ENCODE measurements at regions not wholly inside any gene's neighbourhood (a gene's known extent, or its start where the extent isn't known, plus 50 kb on each side); places are given as distances from the start of the nearest gene placed in this dataset.
A peak's percentile ranks its signal among the peaks of the same experiment; 100 is the strongest.

DNA sequence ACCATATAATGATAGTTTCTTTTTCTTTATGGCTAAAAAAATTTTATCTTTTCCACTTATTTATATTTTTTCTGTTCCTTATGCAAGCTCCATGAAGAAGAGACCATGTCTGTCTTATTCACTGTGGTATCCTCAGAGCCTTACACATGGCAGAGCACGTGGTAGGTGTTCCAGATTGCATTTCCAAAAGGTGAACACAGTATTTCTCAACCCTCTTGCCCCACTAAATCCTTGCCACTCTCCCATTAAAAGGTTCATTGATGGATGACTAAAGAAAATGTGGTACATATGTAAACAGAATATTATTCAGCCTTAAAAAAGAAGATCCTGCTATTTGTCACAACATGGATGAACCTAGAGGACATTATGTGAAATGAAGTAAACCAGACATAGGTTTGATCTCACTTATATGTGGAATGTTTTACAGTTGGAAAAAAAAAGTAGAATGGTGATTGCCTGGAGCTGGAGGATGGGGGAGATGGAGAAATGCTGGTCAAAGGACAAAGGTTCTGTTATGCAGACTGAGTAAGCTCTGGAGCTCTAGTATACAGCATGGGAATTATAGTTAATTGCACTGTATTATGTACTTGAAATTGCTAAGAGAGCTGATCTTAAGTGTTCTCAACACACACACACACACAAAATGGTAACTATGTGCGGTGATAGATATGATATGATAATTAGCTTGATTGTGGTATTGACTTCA is 266.7 kb downstream of the CNTN3 start:
- DNase-seq (ENCODE audit: low spot score) = no peak

DNA sequence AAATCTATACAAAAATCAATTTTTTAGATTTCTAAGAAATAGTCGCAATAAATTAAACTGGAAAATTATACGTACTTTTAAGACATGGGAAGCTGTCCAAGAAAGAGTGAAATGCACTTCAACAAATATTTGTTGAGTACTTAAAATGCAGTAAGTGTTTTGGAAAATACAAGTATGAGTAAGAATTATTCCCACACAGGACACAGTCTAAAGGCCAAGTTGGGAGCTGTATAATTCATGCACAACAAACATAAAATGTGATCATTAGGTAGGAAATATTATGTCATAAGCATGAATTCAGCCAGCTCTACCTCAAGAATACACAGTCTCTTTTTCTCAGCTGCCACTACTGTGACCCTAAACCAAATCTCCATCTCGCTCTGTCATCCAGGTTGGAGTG is 267.6 kb downstream of the CNTN3 start:
- no peak for DNase-seq (ENCODE audit: low spot score)

DNA sequence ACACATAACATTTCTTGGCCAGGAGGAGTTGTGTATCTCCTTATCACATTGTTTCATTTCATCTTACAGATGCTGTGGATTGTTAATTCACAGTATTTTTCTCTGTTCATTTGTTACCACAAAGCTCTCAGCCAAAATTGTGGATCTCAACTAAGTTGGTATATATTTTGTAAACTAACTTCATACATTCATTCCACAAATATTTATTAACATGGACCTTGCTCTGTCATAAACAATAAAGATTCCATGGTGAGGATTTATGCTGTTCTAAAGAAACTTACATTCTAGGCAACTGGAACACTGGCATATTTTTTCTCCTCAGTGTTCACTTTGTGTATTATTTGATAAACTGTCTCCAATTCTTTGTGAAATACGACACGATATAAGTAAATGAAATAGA is 268.8 kb downstream of the CNTN3 start:
- no peak for DNase-seq (ENCODE audit: low spot score)

GRCh38 chr3:74344865-74345440 is 269.5 kb downstream of the CNTN3 start:
- DNase-seq (ENCODE audit: low spot score) = no peak

- DNase-seq (ENCODE audit: low spot score) = no peak
These were observed 271.1 kb downstream of the CNTN3 start for GRCh38 chr3:74343391-74343790.

- no peak for DNase-seq (ENCODE audit: low spot score)
These were observed 275.5 kb downstream of the CNTN3 start for GRCh38 chr3:74338998-74339397.

GRCh38 chr3:74332165-74332564 is 282.3 kb downstream of the CNTN3 start:
- DNase-seq (ENCODE audit: low spot score) = no peak

DNA sequence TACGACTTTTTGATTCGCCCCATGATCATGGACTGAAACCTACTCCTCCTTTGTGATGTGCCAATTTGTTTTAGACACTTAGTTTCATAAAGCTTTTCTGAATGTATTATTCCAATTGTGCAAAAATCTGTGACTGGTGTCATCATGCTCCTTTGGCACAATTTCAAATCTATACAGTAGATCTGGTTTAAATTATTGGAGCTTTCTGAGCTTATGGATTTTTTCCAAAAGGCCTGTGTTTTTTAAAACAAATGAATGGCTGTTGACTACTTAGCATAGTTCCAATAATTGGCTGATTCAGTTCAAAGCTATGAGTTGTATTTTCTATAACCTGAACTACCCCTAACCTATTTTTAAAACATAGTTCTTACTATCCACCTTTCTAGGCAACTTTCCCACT is 282.7 kb downstream of the CNTN3 start:
- DNase-seq (ENCODE audit: low spot score) = no peak

DNA sequence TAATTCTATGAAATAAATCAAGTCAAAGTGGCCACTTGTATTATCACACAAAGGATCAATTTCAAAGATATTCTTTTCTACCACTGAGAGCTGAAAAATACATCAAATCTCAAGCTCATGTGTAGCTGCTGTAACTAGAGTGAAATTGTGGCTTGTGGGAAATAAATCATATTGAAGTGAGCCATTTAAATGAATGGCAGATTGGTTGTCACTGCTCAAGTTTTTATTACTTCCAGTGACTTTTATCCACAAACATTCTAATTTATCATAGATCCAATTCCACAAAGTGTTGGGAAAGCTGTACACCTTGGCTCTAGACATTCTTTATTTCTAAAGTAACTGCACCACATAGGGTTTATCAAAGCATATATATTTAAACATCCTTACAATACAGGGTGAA is 285.4 kb downstream of the CNTN3 start:
- DNase-seq (ENCODE audit: low spot score) = no peak

DNA sequence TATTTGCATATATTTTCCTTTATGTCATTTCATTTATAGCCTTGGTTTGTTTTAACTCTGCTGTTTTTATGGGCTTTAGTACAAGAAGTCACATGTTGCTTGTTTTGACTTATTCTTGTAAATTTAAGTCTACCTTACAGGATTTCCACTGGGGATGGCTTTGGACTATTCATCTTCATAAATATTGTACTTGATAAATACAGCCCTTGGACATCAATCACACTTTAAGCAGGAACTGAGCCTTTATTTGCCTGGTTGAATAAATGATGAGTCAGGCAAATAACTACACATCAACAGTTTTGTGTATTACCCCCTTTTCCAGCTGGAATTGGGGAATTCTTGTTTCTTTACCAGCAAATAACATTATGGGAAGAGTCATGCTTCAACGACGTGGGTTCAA is 286.0 kb downstream of the CNTN3 start:
- no peak for DNase-seq (ENCODE audit: low spot score)

DNA sequence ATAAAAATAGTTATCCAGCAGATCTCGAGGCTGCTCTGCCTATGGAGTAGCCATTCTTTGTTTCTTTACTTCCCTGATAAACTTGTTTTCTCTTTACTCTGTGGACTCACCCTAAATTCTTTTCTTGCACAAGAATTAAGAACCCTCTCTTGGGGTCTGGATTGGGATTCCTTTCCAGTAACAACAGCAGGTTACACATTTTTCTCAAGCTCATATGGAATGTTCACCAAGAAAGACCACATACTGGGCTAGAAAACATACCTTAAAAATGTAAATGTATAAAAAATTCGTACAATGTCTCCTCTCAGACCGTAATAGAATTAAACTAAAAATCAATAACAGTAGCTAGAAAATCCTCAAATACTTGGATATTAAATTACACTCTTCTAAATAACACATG is 299.2 kb downstream of the CNTN3 start:
- DNase-seq (ENCODE audit: low spot score) = no peak

DNA sequence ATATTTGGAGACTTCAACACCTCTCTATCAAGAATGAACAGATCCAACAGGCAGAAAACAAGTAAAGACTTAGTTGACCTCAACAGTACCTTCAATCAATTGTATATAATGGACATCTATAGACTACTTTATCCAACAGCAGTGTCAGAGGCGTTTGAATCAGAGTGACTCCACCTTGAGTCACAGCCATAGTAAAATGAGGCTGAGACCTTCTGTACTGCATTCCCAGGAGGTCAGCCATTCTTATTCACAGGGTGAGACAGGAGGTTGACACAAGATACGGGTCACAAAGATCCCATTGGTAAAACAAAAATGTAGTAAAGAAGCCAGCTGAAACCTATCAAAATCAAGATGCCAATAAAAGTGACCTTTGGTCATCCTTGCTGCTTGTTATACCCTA is 299.8 kb downstream of the CNTN3 start:
- DNase-seq (ENCODE audit: low spot score) = peak; percentile 3

DNA sequence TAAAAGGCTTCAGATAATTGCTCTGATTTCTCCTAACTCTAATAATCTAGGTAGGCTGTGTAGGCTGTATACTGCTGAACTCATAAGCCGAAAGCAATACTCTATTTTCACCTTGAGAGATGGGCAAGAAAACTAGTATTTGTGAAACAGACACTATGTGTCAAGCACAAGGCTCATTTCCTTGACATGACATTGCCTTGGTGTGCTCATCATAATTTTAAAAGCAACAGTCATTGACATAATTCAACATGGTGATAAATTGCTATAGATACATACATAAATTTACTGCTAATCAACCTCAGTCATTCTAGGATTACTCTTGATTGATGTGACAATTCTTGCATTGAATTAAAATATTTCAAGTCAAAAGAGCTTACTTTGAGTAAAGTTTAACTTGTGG is 304.7 kb downstream of the CNTN3 start:
- no peak for DNase-seq (ENCODE audit: low spot score)

DNA sequence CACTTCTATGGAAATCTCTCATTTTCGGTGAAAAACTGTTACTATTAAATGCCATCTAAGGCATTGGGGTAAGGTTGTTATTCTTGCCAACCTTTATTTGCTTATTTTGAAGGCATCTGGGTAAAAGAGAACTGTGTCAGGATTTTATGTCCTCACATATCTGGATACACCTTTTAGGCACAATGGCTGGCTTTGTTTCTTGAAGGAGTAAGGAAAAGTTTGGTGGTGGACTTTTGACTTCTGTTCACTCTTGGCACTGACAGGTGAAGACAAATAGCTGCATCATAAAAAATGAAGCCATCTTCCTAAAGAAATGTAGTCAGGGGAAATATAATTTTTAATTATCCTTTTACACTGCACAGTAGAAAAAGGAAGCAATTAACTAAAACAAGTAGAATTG is 310.0 kb downstream of the CNTN3 start:
- no peak for DNase-seq (ENCODE audit: low spot score)

GRCh38 chr3:74303711-74304110 is 310.7 kb downstream of the CNTN3 start:
- no peak for DNase-seq (ENCODE audit: low spot score)

- no peak for DNase-seq (ENCODE audit: low spot score)
These were observed 311.5 kb downstream of the CNTN3 start for GRCh38 chr3:74302969-74303368.

DNA sequence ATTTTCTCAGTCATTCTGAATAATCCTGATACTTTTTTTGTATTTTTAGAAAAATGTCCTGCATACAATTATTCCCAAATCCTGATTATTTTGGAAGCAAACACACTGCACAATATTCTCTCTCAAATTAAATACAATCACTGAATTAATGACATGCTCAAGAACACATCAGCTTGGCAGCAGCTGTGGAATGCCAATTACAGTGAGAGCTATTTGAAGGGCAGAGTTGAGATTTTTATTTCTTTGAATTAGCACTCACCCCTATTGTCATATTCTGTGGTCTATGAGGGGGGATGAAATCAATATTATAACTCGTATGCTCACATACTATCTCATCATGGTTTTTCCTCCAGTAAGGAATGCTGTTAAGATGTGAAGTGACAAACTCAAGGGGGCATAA is 312.2 kb downstream of the CNTN3 start:
- DNase-seq (ENCODE audit: low spot score) = no peak

GRCh38 chr3:74301056-74301455 is 313.4 kb downstream of the CNTN3 start:
- DNase-seq (ENCODE audit: low spot score) = no peak

DNA sequence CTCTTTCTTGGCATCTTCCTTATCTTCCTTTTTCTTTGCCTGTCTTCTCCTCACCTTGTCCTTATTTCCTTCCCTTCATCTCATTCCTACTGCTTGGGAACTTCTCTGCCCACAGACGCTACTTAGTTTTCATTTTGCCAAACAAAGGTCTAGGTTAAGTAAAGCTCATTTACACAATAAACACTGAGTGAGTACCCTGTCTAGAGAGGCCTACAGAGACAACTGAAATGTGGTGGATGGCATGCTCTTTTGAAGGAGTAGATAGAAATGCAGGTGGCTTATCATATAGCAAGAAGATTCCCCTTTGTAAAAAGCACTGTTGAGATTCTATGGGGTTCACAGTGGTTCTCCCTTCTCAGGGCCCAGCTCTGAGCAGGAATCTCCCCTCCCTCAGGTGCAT is 319.0 kb downstream of the CNTN3 start:
- no peak for DNase-seq (ENCODE audit: low spot score)

- no peak for DNase-seq (ENCODE audit: low spot score)
These were observed 325.7 kb downstream of the CNTN3 start for GRCh38 chr3:74288761-74289160.

GRCh38 chr3:74287557-74287956 is 326.9 kb downstream of the CNTN3 start:
- DNase-seq (ENCODE audit: low spot score) = no peak

- DNase-seq (ENCODE audit: low spot score) = no peak
These were observed 332.3 kb downstream of the CNTN3 start for GRCh38 chr3:74282202-74282601.

- no peak for DNase-seq (ENCODE audit: low spot score)
These were observed 332.8 kb downstream of the CNTN3 start for GRCh38 chr3:74281705-74282104.
